Bone marrow (tissue), 2 donors: ENCODE measurements at regions not wholly inside any gene's neighbourhood (a gene's known extent, or its start where the extent isn't known, plus 50 kb on each side); places are given as distances from the start of the nearest gene placed in this dataset.
A peak's percentile ranks its signal among the peaks of the same experiment; 100 is the strongest.
"Not testable (repeated sequence)": the region's sequence is repeated elsewhere in the genome, so short reads cannot be mapped to it uniquely, and the experiment has no call there.

Source experiments
- DNase-seq, 2 donors: peaks; one replicate each; lab custom pipeline; 2025; lab: John Stamatoyannopoulos, UW

GRCh38 chr12:107373238-107373809, 280.0 kb upstream of the CRY1 start:
- DNase-seq, result no peak

- no peak for DNase-seq
Observed at GRCh38 chr12:107374161-107374840, 281.0 kb upstream of the CRY1 start.

DNA sequence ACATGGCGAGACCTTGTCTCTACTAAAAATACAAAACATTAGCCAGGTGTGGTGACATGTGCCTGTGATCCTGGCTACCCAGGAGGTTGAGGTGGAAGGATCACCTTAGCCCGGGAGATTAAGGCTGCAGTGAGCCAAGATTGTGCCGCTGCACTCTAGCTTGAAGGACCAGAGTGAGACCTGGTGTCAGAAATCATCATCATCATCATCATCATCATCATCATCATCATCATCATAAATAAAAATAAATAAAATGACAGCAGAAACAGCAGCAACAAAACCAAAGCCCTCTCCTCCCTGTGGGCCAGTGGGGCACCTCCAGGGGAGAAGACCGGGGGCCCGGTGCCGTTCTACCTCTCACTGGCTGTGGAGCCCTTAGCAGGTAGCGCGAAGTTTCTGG, 281.9 kb upstream of the CRY1 start:
- DNase-seq, result no peak

DNA sequence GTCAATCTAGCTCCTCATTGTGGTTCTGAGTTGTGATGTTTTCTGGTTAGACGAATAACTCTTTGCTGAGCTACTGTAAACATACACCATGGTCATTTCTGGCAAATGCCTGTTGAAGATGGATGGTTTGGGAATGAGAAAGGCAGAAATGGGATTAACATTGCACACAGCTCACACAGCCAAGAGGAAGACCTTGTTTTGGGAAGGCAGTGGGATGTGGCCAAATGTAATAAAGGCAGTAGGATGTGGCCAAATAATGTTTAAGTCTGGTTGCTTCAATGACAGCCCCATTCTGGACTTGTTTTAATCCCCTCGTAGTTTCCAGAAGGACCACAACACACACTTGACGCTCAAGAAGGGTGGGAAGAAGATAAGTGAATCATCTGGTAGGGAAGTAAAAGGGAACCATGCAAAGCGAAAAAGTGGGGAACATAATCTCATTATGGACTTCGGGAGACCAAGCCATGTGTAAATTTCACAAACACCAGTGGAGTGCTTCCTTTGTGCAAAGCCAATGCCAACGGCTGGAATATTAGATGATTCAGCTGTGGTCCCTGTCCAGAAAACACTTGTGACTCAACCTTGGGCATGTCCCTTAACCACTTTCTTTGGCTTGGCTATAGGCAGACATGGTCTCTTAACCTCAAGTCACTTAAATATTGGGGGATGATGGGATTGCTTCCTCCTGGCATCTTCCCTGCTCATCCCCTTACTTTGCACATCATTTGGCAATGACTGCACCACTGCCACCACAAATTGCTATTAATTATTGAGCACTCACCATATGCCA, 284.4 kb upstream of the CRY1 start:
- DNase-seq, result no peak

GRCh38 chr12:107378609-107379008, 285.3 kb upstream of the CRY1 start:
- no peak for DNase-seq

DNA sequence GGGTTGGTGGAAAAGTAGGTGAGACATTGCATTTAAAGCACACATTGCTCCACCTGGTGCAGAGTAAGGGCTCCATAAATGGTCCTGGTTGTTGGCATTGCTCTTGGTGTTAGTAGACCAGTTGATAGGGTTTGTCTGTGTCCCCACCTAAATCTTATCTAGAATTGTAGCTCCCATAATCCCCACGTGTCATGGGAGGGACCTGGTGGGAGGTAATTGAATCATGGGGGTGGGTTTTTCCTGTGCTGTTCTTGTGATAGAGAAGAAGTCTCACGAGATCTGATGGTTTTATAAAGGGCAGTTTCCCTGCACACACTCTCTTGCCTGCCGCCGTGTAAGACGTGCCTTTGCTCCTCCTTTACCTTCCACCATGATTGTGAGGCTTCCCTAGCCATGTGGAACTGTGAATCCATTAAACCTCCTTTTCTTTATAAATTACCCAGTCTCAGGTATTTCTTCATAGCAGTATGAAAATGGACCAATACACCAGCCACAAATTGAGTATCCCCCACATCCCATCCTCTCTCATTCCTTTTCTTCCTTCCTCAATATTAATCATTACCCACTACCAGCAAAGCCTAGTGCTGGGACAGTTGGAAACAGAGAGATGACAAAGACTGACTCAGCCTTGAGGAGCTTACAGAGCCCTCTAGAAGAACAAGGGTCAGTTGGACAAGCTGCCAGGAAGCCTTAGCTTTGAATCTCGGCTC, 285.9 kb upstream of the CRY1 start:
- not testable (repeated sequence) for DNase-seq

DNA sequence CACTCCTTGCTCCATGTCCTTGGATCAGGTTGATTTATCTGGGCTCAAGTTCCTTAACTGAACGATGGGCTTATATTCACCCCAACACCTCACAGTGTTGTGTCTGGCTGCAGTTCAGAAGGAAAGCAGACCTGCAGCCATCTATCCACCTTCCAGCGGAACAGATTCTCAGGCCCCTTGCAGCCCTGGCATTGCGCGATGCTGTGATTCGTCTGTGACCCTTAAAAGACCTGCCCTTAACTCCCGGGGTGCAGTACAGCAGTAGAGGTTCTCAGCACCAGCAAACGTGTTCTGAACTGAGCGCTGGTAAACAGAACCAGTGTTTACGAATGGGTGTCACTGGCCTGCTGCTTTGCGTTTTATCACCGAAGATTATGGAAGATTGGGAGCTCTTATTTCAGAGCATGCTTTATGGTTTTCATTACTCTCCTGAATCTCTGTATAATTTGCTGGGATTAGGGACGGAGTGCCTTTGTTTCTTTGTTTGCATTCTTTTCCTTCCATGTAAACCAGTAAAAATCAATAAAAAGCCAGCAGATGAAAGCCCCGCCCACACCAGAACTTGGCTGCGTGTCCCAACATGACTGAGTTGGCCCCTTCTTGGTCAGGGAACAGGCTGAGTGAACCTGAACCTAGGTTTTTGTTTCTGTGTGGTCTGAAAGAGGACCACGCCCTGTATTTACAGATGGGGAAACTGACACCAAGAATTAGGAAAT, 286.7 kb upstream of the CRY1 start:
- no peak for DNase-seq

- DNase-seq, result no peak
Observed at GRCh38 chr12:107384645-107385044, 291.3 kb upstream of the CRY1 start.

- DNase-seq, result no peak
Observed at GRCh38 chr12:107385509-107385908, 292.2 kb upstream of the CRY1 start.

GRCh38 chr12:107386569-107386968, 293.2 kb upstream of the CRY1 start:
- no peak for DNase-seq

DNA sequence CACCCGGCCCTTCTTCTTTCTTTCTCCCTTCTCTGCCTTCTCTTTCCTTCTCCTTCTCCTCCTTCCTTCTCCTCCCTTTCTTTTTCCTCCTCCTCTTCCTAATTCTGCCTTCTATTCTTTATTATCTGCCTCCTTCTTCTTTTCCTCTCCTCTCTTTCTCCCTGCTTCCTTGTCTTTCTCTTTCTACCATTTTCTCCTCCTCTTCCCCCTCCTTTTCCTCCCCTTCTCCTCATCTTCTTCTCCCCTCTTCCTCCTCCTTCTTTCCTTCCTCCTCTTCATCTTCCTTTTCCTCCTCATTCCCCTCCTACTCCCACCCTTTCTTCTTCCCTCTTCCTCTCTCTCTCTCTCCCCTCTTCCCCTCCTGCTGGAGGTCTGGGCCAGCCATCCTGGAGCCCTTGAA, 294.9 kb upstream of the CRY1 start:
- DNase-seq, result no peak

GRCh38 chr12:107390414-107390813, 295.2 kb upstream of the PWP1 start:
- no peak for DNase-seq

DNA sequence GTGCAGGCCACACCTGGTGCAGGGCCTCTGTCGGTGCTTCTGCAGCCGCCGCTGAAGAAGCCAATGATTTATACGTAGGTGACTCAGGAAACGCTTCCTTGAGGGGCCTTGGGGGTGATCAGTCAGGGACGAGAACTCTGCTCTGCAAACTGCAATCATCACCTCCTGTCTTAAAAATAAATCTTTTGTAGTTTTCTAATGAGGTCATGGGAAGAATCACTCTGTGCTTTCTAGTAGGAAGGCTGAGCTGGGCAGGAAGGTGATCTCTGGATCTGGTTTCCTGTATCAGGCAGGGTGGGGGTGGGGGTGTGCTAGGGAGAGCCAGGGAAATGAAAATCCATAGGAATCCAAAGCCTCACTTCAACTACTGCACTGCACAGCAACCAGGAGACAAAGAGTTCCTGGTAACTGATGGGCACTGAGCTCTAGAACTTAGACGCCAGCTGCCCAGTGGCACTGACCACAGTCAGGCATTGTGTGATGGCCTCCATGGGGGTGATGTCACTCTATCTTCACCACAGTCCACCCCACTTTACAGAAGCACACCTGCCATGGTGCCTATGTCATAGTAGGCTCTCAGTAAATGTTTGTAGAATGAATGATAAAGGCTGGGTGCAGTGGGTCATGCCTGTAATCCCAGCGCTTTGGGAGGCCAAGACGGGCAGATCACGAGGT, 292.4 kb upstream of the PWP1 start:
- no peak for DNase-seq

GRCh38 chr12:107394693-107395092, 290.9 kb upstream of the PWP1 start:
- no peak for DNase-seq

DNA sequence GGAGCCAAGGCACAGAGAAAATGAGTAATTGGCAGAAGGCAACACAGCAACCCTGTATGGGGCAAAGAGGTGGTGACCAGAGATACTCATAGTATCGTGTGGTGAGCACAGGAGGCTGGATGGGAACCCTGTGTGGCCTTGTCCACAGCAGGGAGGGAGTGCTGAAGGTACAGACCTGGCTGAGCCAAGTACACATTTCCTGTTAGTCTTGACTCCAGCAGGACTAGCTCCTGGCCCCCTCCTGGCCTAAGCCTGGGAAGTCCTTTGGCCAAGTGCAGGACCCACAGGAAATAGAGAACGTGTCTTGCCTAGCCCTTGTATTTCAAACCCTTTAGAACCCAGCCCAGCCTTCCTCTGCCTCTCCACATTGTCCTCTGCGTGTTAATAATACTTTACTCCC, 289.8 kb upstream of the PWP1 start:
- DNase-seq, result no peak

GRCh38 chr12:107396991-107397390, 288.6 kb upstream of the PWP1 start:
- no peak for DNase-seq

GRCh38 chr12:107397890-107398500, 287.6 kb upstream of the PWP1 start:
- DNase-seq, result no peak

DNA sequence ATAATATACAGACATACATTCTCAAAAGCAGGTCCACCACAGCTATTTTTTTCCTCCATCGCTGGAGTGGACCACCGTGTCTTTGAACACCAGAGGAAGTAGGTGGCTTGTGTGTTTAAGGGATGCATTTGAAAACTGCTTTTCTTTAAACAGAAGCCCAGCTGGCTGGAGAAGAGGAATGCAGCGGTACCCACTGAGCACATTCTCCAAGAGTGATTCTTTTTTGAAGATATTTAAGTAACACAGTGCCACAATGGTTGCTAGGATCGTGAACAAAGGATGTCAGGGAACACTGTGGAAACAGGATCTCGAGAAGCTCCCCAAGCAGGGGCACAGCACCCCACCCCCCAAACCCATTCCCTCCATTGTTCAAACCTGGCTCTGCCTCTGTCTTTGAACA, 286.6 kb upstream of the PWP1 start:
- no peak for DNase-seq

DNA sequence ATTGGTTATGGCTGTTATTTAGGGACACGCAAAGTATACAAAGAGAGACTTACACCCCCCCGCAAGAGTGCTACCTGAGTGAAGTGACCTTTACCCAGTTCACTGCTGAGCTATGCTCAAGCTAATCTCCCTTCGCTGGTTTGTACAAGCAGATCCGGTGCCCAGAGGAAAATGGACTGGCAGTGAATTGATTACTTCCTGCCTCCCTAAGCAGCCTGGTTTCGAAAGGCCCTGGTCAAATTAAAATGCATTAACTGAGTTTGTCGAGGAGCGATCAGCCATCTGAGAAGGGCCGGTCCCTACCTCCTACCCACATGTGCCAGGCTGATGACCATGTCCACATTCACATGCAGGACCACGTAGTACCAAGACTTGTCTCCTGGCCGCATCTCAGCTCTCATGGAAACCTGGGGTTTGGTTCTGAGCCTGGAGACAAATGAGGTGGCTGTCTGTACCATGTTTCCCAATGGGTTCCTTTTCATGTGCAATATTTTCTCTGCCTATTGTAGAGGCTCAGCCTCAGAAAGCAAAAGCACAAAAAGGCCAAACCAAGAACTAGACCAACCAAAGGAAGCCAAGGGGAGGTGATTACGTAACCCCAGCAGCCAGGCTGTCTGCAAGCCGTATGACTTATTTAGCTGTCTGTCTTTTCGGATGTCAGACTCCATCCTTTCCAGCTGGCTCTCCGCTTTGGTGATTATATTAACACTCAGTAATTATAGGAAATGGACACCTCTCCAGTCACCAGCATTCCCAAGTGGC, 284.7 kb upstream of the PWP1 start:
- DNase-seq, result peak in 1 of 2 donors; percentile 46
